Calu3 (cell line): ENCODE measurements at regions not wholly inside any gene's neighbourhood (a gene's known extent, or its start where the extent isn't known, plus 50 kb on each side); places are given as distances from the start of the nearest gene placed in this dataset.

Experiments used
- BruUV-seq: library from RNA; stranded (reverse); fragments of 400-500 nt; replicated peaks from 2 replicates; lab custom pipeline; 2021; lab: Mats Ljungman, UMichigan
- CTCF ChIA-PET: fragments of 300-600 bp; sonication (Branson Sonifier 250); formaldehyde crosslinking; loops from one replicate; lab custom pipeline; 2022; ENCODE audit warnings: antibody characterized with exemption; lab: Charles Lee
- DNase-seq: peaks from one replicate; pipeline ENCODE4 v3.0.0; 2022
- H3K27ac Mint-ChIP-seq: one replicate; pipeline ENCODE4 v1.8.0; 2022; ENCODE audit warnings: mixed read lengths; ENCODE audit not compliant: unreplicated experiment
- H3K27me3 Mint-ChIP-seq: one replicate; pipeline ENCODE4 v1.8.0; 2022; ENCODE audit warnings: mixed read lengths; ENCODE audit not compliant: unreplicated experiment
- H3K36me3 Mint-ChIP-seq: one replicate; pipeline ENCODE4 v1.8.0; 2022; ENCODE audit warnings: mild to moderate bottlenecking, moderate library complexity, mixed read lengths; ENCODE audit not compliant: insufficient read depth, unreplicated experiment
- H3K4me1 Mint-ChIP-seq: one replicate; pipeline ENCODE4 v1.8.0; 2022; ENCODE audit warnings: mild to moderate bottlenecking, low read depth, mixed read lengths; ENCODE audit not compliant: unreplicated experiment
- H3K4me3 Mint-ChIP-seq: one replicate; pipeline ENCODE4 v1.8.0; 2022; ENCODE audit warnings: mild to moderate bottlenecking, low read depth, moderate library complexity, mixed read lengths; ENCODE audit not compliant: unreplicated experiment
- H3K9me3 Mint-ChIP-seq: one replicate; pipeline ENCODE4 v1.8.0; 2022; ENCODE audit warnings: low read depth, mixed read lengths; ENCODE audit not compliant: unreplicated experiment
- intact Hi-C: fragments of 100-400 bp; cut with micrococcal nuclease; formaldehyde crosslinking; loops from one replicate; pipeline ENCODE4 v1.10.0; 2022; ENCODE audit not compliant: unreplicated experiment
- TF ChIP-seq, protein P1 (sequence below): fragments of 200-600 bp; IDR thresholded peaks from one replicate; pipeline ENCODE4 v1.8.0; 2022; ENCODE audit warnings: antibody characterized with exemption; ENCODE audit not compliant: unreplicated experiment

DNA sequence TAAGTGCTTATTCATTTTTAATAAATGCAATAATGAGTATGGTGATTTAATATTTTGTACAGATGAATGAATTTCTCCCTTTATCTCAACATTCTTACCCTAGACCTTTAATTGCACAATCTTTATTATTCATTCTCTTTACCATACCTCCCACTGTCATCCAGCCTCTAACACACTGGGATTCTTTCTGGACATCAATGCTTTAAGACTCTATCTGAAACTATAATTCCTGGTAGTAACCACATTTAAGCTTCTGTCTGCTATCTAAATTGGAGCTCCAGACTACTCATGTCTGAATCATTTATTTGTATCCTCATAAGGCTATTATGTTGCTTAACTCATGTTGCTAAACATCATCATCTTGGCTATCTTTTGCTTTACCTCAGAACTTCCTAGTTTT is 270.2 kb downstream of the ALG10B start:
- CTCF ChIA-PET = interaction anchor here (1.0 kb wide), 1 partner anchor 9 kb away, joined by 3 read pairs; no protein-coding TSS in a partner anchor
- BruUV-seq = no TSS peak
- no peaks in the 10 kb centered on the region for H3K9me3 Mint-ChIP-seq
- intact Hi-C loops = no loop called here
- no peaks in the 10 kb centered on the region for H3K4me1 Mint-ChIP-seq
- DNase-seq = no peak
- TF ChIP-seq, protein P1, sequence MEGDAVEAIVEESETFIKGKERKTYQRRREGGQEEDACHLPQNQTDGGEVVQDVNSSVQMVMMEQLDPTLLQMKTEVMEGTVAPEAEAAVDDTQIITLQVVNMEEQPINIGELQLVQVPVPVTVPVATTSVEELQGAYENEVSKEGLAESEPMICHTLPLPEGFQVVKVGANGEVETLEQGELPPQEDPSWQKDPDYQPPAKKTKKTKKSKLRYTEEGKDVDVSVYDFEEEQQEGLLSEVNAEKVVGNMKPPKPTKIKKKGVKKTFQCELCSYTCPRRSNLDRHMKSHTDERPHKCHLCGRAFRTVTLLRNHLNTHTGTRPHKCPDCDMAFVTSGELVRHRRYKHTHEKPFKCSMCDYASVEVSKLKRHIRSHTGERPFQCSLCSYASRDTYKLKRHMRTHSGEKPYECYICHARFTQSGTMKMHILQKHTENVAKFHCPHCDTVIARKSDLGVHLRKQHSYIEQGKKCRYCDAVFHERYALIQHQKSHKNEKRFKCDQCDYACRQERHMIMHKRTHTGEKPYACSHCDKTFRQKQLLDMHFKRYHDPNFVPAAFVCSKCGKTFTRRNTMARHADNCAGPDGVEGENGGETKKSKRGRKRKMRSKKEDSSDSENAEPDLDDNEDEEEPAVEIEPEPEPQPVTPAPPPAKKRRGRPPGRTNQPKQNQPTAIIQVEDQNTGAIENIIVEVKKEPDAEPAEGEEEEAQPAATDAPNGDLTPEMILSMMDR = no peak
- no peak overlapping the region for H3K4me3 Mint-ChIP-seq
- no peaks in the 10 kb centered on the region for H3K36me3 Mint-ChIP-seq
- no peak overlapping the region for H3K27ac Mint-ChIP-seq
- no peaks in the 10 kb centered on the region for H3K27me3 Mint-ChIP-seq

DNA sequence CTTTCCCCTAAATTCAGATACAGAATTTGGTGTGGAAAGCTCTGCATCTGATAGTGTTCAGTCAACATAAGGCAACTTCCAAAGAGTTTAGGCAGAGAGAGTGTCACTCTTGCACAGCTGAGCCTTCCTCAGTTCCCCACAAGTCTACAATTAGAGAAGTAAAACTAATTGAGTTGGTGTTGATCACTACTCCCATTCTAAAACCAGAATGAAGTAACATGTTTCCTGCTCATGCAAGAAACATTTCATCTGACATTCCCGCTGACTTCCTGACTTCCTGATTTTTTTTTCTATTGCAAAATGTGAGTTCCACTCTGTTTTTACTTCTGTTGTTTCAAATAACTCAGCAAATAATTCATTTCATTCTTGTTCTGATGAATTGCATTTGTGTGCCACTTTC is 271.0 kb downstream of the ALG10B start:
- no peak overlapping the region for H3K4me3 Mint-ChIP-seq
- CTCF ChIA-PET = interaction anchor here (0.7 kb wide), 1 partner anchor 354 kb away, joined by 3 read pairs; no protein-coding TSS in a partner anchor
- H3K4me1 Mint-ChIP-seq = no peaks in the 10 kb centered on the region
- no peak overlapping the region for H3K27ac Mint-ChIP-seq
- no peaks in the 10 kb centered on the region for H3K9me3 Mint-ChIP-seq
- H3K36me3 Mint-ChIP-seq = no peaks in the 10 kb centered on the region
- DNase-seq = no peak
- no TSS peak for BruUV-seq
- intact Hi-C loops = no loop called here
- H3K27me3 Mint-ChIP-seq = no peaks in the 10 kb centered on the region
- TF ChIP-seq, protein P1 = no peak

DNA sequence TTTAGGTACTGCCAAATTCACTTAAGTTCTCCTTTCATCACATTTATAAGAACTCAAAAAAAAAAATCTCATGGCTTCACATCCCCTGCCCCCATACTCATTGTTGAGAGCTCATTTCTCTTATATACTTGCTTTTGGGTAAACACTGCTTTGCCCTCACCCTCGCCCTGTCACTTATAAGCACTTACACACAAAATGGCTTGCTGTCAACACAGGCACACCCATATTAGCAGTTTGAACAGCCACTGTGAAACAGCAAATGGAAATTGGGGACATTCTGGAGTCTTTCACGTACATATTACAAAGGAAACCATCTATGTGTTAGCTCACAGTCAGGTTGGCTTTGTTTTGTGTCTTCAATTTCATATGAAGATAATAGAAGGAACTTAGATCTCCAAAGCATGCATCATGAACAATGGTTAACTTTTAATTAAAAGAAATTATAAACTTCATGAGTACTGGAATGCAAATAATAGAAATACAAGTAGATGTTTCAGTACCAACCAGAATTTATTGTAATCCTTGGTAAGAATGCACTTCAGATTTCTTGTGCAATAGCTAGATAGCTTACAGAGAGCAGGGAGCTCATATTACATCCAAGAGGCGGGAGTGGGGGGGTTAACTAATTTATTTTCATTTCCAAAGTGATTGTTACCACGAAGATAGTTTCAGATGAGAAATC is 272.2 kb downstream of the ALG10B start:
- DNase-seq = no peak
- H3K27me3 Mint-ChIP-seq = no peaks in the 10 kb centered on the region
- no peaks in the 10 kb centered on the region for H3K4me1 Mint-ChIP-seq
- H3K27ac Mint-ChIP-seq = no peak overlapping the region
- CTCF ChIA-PET = no interaction called here
- TF ChIP-seq, protein P1 = no peak
- intact Hi-C loops = no loop called here
- no peaks in the 10 kb centered on the region for H3K36me3 Mint-ChIP-seq
- H3K9me3 Mint-ChIP-seq = no peaks in the 10 kb centered on the region
- no TSS peak for BruUV-seq
- no peak overlapping the region for H3K4me3 Mint-ChIP-seq

DNA sequence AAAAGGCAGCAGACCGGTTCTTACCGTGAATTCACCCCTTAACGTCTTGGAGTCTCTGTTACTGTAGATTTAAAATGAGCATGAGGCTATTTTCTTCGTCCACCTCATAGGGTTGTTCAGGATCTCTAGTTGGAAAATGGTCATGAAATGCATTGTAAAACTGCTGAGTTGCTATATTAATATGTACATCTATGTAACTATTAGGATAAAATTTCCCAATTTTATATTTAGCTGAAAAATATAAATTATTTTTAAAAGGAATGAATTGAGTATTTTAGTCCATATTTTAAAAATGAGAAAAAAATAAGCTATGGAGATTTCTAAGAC is 272.7 kb downstream of the ALG10B start:
- Mint-ChIP-seq H3K4me1 (no peaks in the 10 kb centered on the region), H3K4me3 (no peak overlapping the region), H3K36me3 (no peaks in the 10 kb centered on the region), H3K9me3 (no peaks in the 10 kb centered on the region), H3K27ac (no peak overlapping the region), H3K27me3 (no peaks in the 10 kb centered on the region)
- TF ChIP-seq, protein P1 = no peak
- no peak for DNase-seq
- intact Hi-C loops = no loop called here
- CTCF ChIA-PET = no interaction called here
- no TSS peak for BruUV-seq
